Stimulated activated CD8-positive, alpha-beta memory T cell treated with anti-CD3 and anti-CD28 coated beads, Interleukin-12 subunit alpha, Interleukin-12 subunit beta, amount 100 ng/mL, for 4 hours (primary cell): ENCODE measurements at regions not wholly inside any gene's neighbourhood (a gene's known extent, or its start where the extent isn't known, plus 50 kb on each side); places are given as distances from the start of the nearest gene placed in this dataset.
"Not testable (repeated sequence)": the region's sequence is repeated elsewhere in the genome, so short reads cannot be mapped to it uniquely, and the experiment has no call there.

ENCODE experiments used
- DNase-seq: peaks from one replicate; pipeline ENCODE4 v3.0.0-alpha.2; 2020; ENCODE audit warnings: low read depth

- no peak for DNase-seq
Observed at GRCh38 chr3:178205740-178206139, 330.5 kb upstream of the KCNMB2 start.

DNA sequence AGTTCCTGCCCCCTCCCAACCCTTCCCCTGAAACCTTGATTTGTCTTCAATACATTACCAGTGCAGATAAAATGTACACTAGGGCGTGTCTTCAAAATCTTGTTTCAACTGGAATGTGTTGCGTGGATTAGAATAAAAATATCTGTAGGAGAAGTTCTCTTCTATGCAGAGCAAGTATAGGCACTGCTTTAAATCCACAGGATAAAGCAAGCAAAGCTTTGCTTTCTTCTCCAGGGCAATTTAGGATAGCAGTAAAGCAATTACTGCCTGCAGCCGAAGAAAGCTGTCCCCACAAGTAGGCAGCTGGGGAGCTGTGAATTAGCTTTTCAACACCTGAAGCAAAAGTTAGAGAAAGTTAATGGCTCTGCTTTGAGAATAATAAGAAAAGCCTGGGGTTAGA lies 329.7 kb upstream of the KCNMB2 start:
- DNase-seq, result no peak

DNA sequence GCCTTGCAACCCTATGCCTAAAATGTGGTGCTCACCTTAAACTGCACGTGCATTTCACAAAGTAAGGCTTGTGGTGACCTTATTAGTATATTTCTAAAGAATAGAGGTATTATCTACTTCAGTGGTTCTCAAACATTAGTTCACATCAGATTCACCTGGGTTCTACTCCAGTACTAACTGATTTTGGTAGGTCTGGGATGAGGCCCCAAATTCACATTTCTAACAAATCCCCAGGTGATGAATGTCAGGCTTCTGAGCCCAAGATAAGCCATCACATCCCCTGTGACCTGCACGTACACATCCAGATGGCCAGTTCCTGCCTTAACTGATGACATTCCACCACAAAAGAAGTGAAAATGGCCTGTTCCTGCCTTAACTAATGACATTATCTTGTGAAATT lies 329.1 kb upstream of the KCNMB2 start:
- DNase-seq, result not testable (repeated sequence)

- not testable (repeated sequence) for DNase-seq
Observed at GRCh38 chr3:178207627-178208026, 328.6 kb upstream of the KCNMB2 start.

DNA sequence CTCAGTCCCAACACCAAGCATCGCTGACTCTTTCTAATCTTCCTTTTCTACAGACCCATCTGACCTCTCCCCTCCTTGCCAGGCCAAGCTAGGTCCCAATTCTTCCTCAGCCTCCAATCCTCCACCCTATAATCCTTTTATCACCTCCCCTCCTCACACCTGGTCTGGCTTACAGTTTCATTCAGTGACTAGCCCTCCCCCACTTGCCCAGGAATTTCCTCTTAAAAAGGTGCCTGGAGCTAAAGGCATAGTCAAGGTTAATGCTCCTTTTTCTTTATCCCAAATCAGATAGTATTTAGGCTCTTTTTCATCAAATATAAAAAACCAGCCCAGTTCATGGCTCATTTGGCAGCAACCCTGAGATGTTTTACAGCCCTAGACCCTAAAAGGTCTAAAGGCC lies 327.1 kb upstream of the KCNMB2 start:
- not testable (repeated sequence) for DNase-seq

GRCh38 chr3:178209618-178210017 lies 326.6 kb upstream of the KCNMB2 start:
- DNase-seq, result not testable (repeated sequence)

DNA sequence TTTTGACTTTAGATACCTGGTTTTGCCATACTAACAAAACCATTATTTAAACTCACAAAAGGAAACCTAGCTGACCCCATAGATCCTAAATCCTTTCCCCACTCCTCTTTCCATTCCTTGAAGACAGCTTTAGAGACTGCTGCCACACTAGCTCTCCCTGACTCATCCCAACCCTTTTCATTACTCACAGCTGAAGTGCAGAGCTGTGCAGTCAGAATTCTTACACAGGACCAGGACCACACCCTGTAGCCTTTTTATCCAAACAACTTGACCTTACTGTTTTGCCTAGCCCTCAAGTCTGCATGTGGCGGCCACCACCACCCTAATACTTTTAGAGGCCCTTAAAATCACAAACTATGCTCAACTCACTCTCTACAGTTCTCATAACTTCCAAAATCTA lies 325.1 kb upstream of the KCNMB2 start:
- DNase-seq, result not testable (repeated sequence)

GRCh38 chr3:178217479-178217878 lies 318.8 kb upstream of the KCNMB2 start:
- no peak for DNase-seq

- no peak for DNase-seq
Observed at GRCh38 chr3:178218231-178218630, 318.0 kb upstream of the KCNMB2 start.

- not testable (repeated sequence) for DNase-seq
Observed at GRCh38 chr3:178219661-178220060, 316.6 kb upstream of the KCNMB2 start.

DNA sequence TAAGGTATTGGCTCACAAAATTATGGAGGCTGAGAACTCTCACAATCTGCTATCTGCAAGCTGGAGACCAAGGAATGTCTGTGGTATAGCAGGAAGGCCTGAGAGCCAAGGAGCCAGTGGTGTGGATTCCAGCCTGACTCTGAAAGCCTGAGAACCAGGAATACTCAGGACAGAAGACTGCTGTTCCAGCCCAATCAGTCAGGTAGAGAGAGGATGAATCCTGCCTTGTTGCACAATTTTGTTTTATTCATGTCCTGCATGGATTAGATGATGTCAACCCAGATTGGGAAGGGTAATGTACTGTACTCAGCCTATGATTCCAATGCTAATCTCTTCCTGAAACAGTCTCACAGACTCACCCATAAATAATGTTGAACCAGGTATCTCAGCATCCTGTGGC lies 312.4 kb upstream of the KCNMB2 start:
- no peak for DNase-seq

DNA sequence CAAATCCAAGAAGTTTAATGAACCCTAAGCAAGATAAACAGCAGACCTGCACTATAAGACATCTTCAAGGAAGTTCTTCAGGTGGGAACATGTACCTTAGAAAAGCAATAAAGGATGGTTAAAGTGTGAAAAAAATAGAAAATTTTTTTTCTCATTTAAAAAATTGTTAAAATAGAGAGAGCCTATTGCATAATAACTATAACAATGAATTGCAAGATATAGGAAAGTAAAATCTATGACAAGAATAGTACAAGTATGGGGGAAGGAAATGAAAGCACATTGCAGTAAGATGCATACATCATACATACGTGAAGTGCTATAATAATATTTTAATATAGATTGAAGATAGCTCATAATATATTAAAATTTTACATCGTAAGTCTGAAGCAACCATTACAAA lies 310.1 kb upstream of the KCNMB2 start:
- DNase-seq, result no peak

GRCh38 chr3:178231645-178232044 lies 304.6 kb upstream of the KCNMB2 start:
- DNase-seq, result no peak

- DNase-seq, result no peak
Observed at GRCh38 chr3:178233371-178234071, 302.7 kb upstream of the KCNMB2 start.

DNA sequence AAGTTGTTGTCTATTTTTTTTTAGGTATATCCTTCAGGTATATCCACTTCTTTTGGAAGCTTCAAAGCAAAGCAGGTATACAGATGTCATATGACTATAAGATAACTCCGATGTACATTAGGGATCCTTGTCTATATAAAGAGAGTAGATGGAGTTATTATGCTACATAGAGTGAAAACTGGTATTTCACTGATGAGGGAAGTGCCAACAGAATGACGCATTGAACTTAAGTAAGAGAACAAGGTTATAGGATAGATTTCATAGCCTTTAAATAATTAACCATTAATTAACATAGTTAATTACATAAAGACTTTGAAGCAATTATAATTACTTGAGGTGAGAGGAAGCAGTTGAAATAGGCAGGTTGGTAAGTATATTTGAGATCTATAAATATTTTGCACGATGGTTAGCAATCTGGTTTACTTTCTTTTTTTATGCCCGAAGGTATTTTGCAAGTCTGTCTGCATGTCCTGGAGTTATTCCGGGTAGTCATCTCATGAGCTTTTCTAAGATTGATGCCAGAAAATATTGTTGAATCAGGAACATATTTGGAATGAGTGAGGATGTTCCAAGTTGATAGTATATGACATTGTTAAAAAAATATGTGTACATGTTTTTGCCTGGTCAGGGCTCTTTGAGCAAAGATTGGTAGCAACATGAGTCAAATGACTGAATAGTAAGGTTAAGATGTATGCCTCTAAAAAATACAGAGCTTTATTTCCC lies 299.5 kb upstream of the KCNMB2 start:
- DNase-seq, result no peak

DNA sequence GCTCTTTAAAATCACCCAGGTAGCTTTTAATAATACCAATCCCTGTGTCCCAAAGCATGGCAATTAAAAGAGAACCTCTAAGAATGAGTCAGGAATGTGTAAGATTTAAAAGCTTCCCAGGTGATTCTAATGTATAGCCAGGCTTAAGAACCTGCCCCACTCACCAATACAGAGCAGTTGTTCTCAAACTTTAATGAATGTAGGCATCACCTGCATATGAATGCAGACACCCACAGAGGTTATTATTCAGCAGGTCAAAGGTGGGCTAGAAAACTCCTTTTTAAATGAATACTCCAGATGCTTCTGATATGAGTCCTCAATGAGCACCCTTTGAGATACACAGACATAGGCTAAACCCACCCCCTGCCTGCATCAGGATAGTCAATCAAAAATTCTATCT lies 298.1 kb upstream of the KCNMB2 start:
- no peak for DNase-seq

DNA sequence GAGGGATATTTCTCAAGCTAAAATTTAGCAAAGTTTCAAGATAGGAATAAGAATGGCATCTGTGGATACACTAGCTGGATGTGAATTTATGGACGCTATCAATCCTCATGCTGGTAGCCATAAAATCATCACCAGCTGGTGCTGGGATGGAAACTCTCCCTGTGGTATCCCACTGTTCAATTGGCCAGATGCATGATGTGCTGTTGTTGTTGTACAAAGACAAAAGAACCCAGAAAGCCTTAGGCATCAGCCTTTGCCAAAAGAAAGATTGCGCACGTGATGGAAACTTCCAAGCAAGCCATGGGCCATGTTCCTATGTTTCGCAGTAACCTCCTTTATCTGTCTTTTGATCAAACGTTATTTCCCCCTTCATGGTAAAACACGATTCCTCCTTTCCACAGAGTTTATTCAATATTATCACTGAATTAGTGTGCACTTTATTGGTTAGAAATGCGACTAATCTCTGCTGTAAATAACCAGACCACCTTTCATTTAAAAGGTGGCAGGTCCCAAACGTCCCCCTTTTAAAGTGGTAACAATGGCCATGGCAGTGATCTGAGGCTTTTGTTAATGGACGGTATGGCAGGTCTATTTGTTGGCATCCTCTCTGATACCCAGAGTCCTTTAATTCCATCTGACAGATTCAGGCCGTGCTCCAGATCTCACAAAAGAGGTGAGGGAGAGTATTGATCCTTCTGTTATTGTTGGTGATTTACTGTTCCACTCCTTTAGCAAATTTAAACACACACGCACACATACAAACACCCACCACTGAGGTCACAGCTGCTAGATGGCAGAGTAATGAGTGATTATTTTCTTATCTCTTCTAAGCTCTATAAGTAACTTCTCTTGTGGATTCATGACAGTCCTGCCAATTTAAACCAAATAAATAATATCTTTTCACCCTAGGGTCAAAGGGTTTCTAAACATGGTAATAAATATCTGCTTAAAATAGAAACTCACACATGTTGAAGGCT lies 291.2 kb upstream of the KCNMB2 start:
- DNase-seq, result no peak

GRCh38 chr3:178246004-178246403 lies 290.2 kb upstream of the KCNMB2 start:
- no peak for DNase-seq

DNA sequence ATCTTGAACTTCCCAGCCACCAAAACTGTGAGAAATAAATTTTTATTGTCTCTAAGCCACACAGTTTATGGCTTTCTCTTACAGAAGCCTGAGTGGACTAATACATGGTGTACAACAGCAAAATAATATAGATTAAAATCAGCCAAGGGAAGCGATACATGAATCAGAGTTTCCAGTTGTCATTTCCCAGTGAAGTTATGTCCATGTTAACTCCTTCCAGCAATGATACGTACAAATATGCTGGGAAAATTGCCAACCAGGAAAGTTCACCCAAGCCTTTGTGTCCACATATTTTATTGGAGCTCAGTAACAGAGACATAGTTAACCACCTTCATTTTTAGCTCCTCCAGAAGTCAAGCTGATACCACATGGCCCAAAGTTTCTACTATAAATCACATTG lies 280.9 kb upstream of the KCNMB2 start:
- DNase-seq, result no peak

- no peak for DNase-seq
Observed at GRCh38 chr3:178257491-178257890, 278.7 kb upstream of the KCNMB2 start.

GRCh38 chr3:178258121-178258520 lies 278.1 kb upstream of the KCNMB2 start:
- no peak for DNase-seq

DNA sequence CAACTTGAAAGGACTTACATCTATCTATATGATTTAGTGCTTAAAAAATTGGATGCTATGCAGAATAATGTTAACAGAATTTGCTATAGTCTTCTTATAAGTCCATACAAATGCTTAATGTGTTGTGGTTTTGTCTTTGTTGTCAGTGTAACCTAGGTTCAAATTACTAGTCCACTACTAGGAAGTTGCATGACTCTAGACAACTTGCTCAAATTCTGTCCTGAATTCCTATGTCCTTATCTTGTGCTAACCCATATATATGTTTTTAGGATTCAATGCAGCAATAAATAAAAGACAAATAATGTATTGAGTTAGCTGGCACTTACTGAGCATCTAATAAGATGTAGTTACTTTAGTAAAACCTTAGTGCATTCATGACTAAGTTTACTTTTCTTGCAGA lies 276.5 kb upstream of the KCNMB2 start:
- DNase-seq, result no peak
